ENCODE measurements at regions not wholly inside any gene's neighbourhood (a gene's known extent, or its start where the extent isn't known, plus 50 kb on each side); places are given as distances from the start of the nearest gene placed in this dataset.

- Histone ChIP-seq H4K91ac (replicated peaks; ENCODE audit: insufficient read length, low read length) (no peak overlapping the region), H3K4ac (replicated peaks; ENCODE audit: insufficient read length, low read depth, low read length) (no peak overlapping the region), H3K4me2 (ENCODE audit: insufficient read depth in 1 of 2, low read depth in 2 of 2, low read length in 2 of 2) (no peak overlapping the region), H2BK120ac (replicated peaks; ENCODE audit: low read depth, low read length) (no peak overlapping the region), H2BK12ac (ENCODE audit: low read depth, low read length) (no peak overlapping the region), H3K27me3 (replicated peaks in 1 of 4; ENCODE audit: control insufficient read depth in 3 of 4, extremely low read depth in 1 of 4, insufficient read depth in 3 of 4, low read length in 3 of 4) (no peaks in the 10 kb centered on the region), H2AFZ (ENCODE audit: low read length) (no peak overlapping the region), H3K9ac (replicated peaks in 1 of 4; ENCODE audit: extremely low read depth in 1 of 4, low read depth in 3 of 4, low read length in 3 of 4) (no peak overlapping the region), H2BK20ac (ENCODE audit: low read length) (no peak overlapping the region), H3K23ac (ENCODE audit: insufficient read length) (no peak overlapping the region), H3K14ac (ENCODE audit: insufficient read length) (no peak overlapping the region), H3K9me3 (ENCODE audit: insufficient read depth in 2 of 2, low read depth in 1 of 2, low read length in 1 of 2) (no peaks in the 10 kb centered on the region), H2AK5ac (ENCODE audit: low read depth, low read length) (no peak overlapping the region), H3K4me3 (ENCODE audit: extremely low read depth in 1 of 4, insufficient read depth in 2 of 4, low read depth in 3 of 4, low read length in 4 of 4) (no peak overlapping the region), H3K56ac (replicated peaks; ENCODE audit: insufficient read length, low read depth, low read length) (no peak overlapping the region), H3K27ac (ENCODE audit: low read depth, low read length) (no peak overlapping the region), H2BK5ac (ENCODE audit: low read depth, low read length) (no peak overlapping the region), H2BK15ac (ENCODE audit: low read length) (no peak overlapping the region), H3K23me2 (ENCODE audit: low read depth, low read length) (no peaks in the 10 kb centered on the region), H3K4me1 (replicated peaks in 1 of 4; ENCODE audit: control insufficient read depth in 3 of 4, insufficient read depth in 4 of 4, low read length in 3 of 4) (no peaks in the 10 kb centered on the region), H3K79me2 (ENCODE audit: control insufficient read depth in 1 of 2, insufficient read depth in 2 of 2, low read length in 2 of 2) (no peaks in the 10 kb centered on the region), H3K18ac (ENCODE audit: extremely low read depth, low read length) (no peak overlapping the region), H4K8ac (ENCODE audit: extremely low read depth, insufficient read depth, low read length) (no peak overlapping the region), H4K20me1 (replicated peaks in 1 of 2; ENCODE audit: control insufficient read depth in 1 of 2, insufficient read depth in 2 of 2, low read length in 2 of 2) (no peaks in the 10 kb centered on the region), H4K5ac (ENCODE audit: insufficient read length, low read depth, low read length) (no peak overlapping the region), H3K36me3 (ENCODE audit: control insufficient read depth in 2 of 4, insufficient read depth in 4 of 4, low read length in 3 of 4) (no peaks in the 10 kb centered on the region), H3K79me1 (ENCODE audit: low read depth, low read length) (no peaks in the 10 kb centered on the region)
- 91% methylated on average over 7 of the region's 7 CpGs; no CpG with 5 or more reads in 1 of the 2 experiments for WGBS, 2 experiments (ENCODE audit: extremely low coverage in 1 of 2, insufficient coverage in 1 of 2, insufficient read length in 1 of 2, insufficient replicate concordance in 2 of 2, low coverage in 1 of 2, low lambda C conversion rate in 2 of 2, missing lambda C conversion rate in 1 of 2)
- ChIA-PET CTCF (ENCODE audit: partially characterized antibody) (interaction anchor here (0.6 kb wide), 1 partner anchor 16 kb away, joined by 3 read pairs; no protein-coding TSS in a partner anchor), POLR2A (ENCODE audit: partially characterized antibody) (interaction anchor here (0.6 kb wide), 1 partner anchor 593 kb away, joined by 3 read pairs; no protein-coding TSS in a partner anchor)
- DNase-seq (ENCODE audit: low read depth in 1 of 2, low spot score in 2 of 2), result no peak
- FAIRE-seq, result no peak
- TF ChIP-seq GTF2F1 (IDR thresholded peaks at IDR 0.05; ENCODE audit: borderline replicate concordance, low read depth, low read length), result no peak
- TF ChIP-seq BRCA1 (IDR thresholded peaks at IDR 0.05; ENCODE audit: low read depth, low read length), result no peak
- no peak for TF ChIP-seq BCL11A (IDR thresholded peaks at IDR 0.05; ENCODE audit: low read depth in 2 of 2, low read length in 2 of 2)
- no peak for TF ChIP-seq RAD21 (IDR thresholded peaks at IDR 0.05 in 1 of 2, conservative IDR thresholded peaks at IDR 0.05 in 1 of 2; ENCODE audit: low read depth in 2 of 2, low read length in 2 of 2)
- TF ChIP-seq RBBP5 (IDR thresholded peaks at IDR 0.05; ENCODE audit: borderline replicate concordance, low read depth, low read length), result no peak
- no peak for TF ChIP-seq HDAC6 (IDR thresholded peaks at IDR 0.05; ENCODE audit: low read depth, low read length)
- TF ChIP-seq E2F6 (IDR thresholded peaks at IDR 0.05), result no peak
- TF ChIP-seq, protein P1, sequence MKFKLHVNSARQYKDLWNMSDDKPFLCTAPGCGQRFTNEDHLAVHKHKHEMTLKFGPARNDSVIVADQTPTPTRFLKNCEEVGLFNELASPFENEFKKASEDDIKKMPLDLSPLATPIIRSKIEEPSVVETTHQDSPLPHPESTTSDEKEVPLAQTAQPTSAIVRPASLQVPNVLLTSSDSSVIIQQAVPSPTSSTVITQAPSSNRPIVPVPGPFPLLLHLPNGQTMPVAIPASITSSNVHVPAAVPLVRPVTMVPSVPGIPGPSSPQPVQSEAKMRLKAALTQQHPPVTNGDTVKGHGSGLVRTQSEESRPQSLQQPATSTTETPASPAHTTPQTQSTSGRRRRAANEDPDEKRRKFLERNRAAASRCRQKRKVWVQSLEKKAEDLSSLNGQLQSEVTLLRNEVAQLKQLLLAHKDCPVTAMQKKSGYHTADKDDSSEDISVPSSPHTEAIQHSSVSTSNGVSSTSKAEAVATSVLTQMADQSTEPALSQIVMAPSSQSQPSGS (IDR thresholded peaks at IDR 0.05; ENCODE audit: low read length), result no peak
- no peak for TF ChIP-seq RFX5 (IDR thresholded peaks at IDR 0.05; ENCODE audit: borderline replicate concordance, low read depth, low read length)
- TF ChIP-seq YY1 (IDR thresholded peaks at IDR 0.05; ENCODE audit: low read depth, low read length), result no peak
- no peak for TF ChIP-seq ZNF274 (IDR thresholded peaks at IDR 0.05; ENCODE audit: borderline replicate concordance, extremely low read depth, low read length)
Observed at GRCh38 chr5:169435506-169436229, 134.7 kb upstream of the SLIT3 start.

Data from H1 (cell line).